Right lobe of liver (tissue), 4 donors: ENCODE measurements at regions not wholly inside any gene's neighbourhood (a gene's known extent, or its start where the extent isn't known, plus 50 kb on each side); places are given as distances from the start of the nearest gene placed in this dataset.

Experiments used
- CTCF ChIP-seq, 4 donors: fragments of 200-600 bp in 3 of 4; fragments of 450-650 bp in 1 of 4; IDR thresholded peaks; one replicate each; pipeline versions ENCODE4 v1.5.1 to v1.8.0; 2016 to 2022; ENCODE audit warnings: antibody characterized with exemption in 4 of 4, mild to moderate bottlenecking in 2 of 4
- POLR2A ChIP-seq: fragments of 450-650 bp; IDR thresholded peaks from one replicate; pipeline ENCODE4 v1.6.1; 2017; ENCODE audit warnings: antibody characterized with exemption, mild to moderate bottlenecking
- donor health status: DM: no; HTN: no; CAD: no.
- donor health status: DM: no; HTN: no; CAD: no.
- donor health status: DM: no; HTN: yes; CAD: no.

GRCh38 chr1:218669431-218669830 is 324.3 kb downstream of the TGFB2 start:
- TF ChIP-seq POLR2A (no peak), CTCF (IDR thresholded peaks at IDR 0.05) (no peak)
